ENCODE measurements at regions not wholly inside any gene's neighbourhood (a gene's known extent, or its start where the extent isn't known, plus 50 kb on each side); places are given as distances from the start of the nearest gene placed in this dataset.

GRCh38 chr12:67559751-67560150 lies 88.8 kb upstream of the DYRK2 start:
- H3K4me3 ChIP-seq (ENCODE audit: low read length), result no peak overlapping the region
- no peak overlapping the region for H3K4me2 ChIP-seq (ENCODE audit: low read length)
- no peaks in the 10 kb centered on the region for H3K27me3 ChIP-seq (ENCODE audit: control insufficient read depth, low read length)
- no peaks in the 10 kb centered on the region for H3K9me2 ChIP-seq (replicated peaks; ENCODE audit: control insufficient read depth, low read length)
- no peak overlapping the region for H3K27ac ChIP-seq (ENCODE audit: low read depth, low read length)
- no peaks in the 10 kb centered on the region for H3K79me2 ChIP-seq (ENCODE audit: control insufficient read depth, low read length)
- H4K20me1 ChIP-seq (ENCODE audit: control insufficient read depth, insufficient read depth, low read depth, low read length), result no peaks in the 10 kb centered on the region
- no peaks in the 10 kb centered on the region for H3F3A ChIP-seq (ENCODE audit: control insufficient read depth, insufficient read depth)
- TF ChIP-seq EZH2phosphoT487 (IDR thresholded peaks at IDR 0.05; ENCODE audit: borderline replicate concordance, low read length), result no peak
- no peak for TF ChIP-seq CTCF (IDR thresholded peaks at IDR 0.05; ENCODE audit: low read depth, low read length, poor library complexity, severe bottlenecking)
- H3K4me1 ChIP-seq (ENCODE audit: control insufficient read depth, low read length), result no peaks in the 10 kb centered on the region
- H3K9me3 ChIP-seq (ENCODE audit: control insufficient read depth, insufficient read depth, low read length), result no peaks in the 10 kb centered on the region
- no peaks in the 10 kb centered on the region for H3K36me3 ChIP-seq (ENCODE audit: control insufficient read depth, low read length)

- Histone ChIP-seq H3K79me2 (ENCODE audit: control insufficient read depth, low read length) (no peaks in the 10 kb centered on the region), H3K36me3 (ENCODE audit: control insufficient read depth, low read length) (no peaks in the 10 kb centered on the region), H3K9me2 (replicated peaks; ENCODE audit: control insufficient read depth, low read length) (no peaks in the 10 kb centered on the region), H3F3A (ENCODE audit: control insufficient read depth, insufficient read depth) (no peaks in the 10 kb centered on the region), H3K27ac (ENCODE audit: low read depth, low read length) (no peak overlapping the region), H3K27me3 (ENCODE audit: control insufficient read depth, low read length) (no peaks in the 10 kb centered on the region), H3K4me3 (ENCODE audit: low read length) (no peak overlapping the region), H3K4me2 (ENCODE audit: low read length) (no peak overlapping the region), H4K20me1 (ENCODE audit: control insufficient read depth, insufficient read depth, low read depth, low read length) (no peaks in the 10 kb centered on the region), H3K9me3 (ENCODE audit: control insufficient read depth, insufficient read depth, low read length) (no peaks in the 10 kb centered on the region), H3K4me1 (ENCODE audit: control insufficient read depth, low read length) (no peaks in the 10 kb centered on the region)
- TF ChIP-seq CTCF (IDR thresholded peaks at IDR 0.05; ENCODE audit: low read depth, low read length, poor library complexity, severe bottlenecking), result no peak
These were observed 85.8 kb upstream of the DYRK2 start for GRCh38 chr12:67562513-67563287.

GRCh38 chr12:67568055-67568454 lies 80.5 kb upstream of the DYRK2 start:
- H3F3A ChIP-seq (ENCODE audit: control insufficient read depth, insufficient read depth), result no peaks in the 10 kb centered on the region
- H3K4me1 ChIP-seq (ENCODE audit: control insufficient read depth, low read length), result no peaks in the 10 kb centered on the region
- H3K27me3 ChIP-seq (ENCODE audit: control insufficient read depth, low read length), result no peaks in the 10 kb centered on the region
- H3K9me2 ChIP-seq (replicated peaks; ENCODE audit: control insufficient read depth, low read length), result no peaks in the 10 kb centered on the region
- no peaks in the 10 kb centered on the region for H3K79me2 ChIP-seq (ENCODE audit: control insufficient read depth, low read length)
- no peak overlapping the region for H3K4me2 ChIP-seq (ENCODE audit: low read length)
- TF ChIP-seq CTCF (IDR thresholded peaks at IDR 0.05; ENCODE audit: low read depth, low read length, poor library complexity, severe bottlenecking) (no peak), EZH2phosphoT487 (IDR thresholded peaks at IDR 0.05; ENCODE audit: borderline replicate concordance, low read length) (no peak)
- no peaks in the 10 kb centered on the region for H3K36me3 ChIP-seq (ENCODE audit: control insufficient read depth, low read length)
- H4K20me1 ChIP-seq (ENCODE audit: control insufficient read depth, insufficient read depth, low read depth, low read length), result no peaks in the 10 kb centered on the region
- no peak overlapping the region for H3K4me3 ChIP-seq (ENCODE audit: low read length)
- no peak overlapping the region for H3K27ac ChIP-seq (ENCODE audit: low read depth, low read length)
- H3K9me3 ChIP-seq (ENCODE audit: control insufficient read depth, insufficient read depth, low read length), result no peaks in the 10 kb centered on the region
